Vagina (tissue), 2 donors: ENCODE measurements at regions not wholly inside any gene's neighbourhood (a gene's known extent, or its start where the extent isn't known, plus 50 kb on each side); places are given as distances from the start of the nearest gene placed in this dataset.

ENCODE experiments used
- DNase-seq, 2 donors: peaks; one replicate each; pipeline ENCODE4 v3.0.0-alpha.2; 2017; ENCODE audit errors: extremely low spot score in 2 of 2
- H3K27ac ChIP-seq: fragments of 200-600 bp; sonication (generic); one replicate; pipeline ENCODE4 v1.5.1; 2019
- H3K27me3 ChIP-seq: fragments of 200-600 bp; sonication (generic); one replicate; pipeline ENCODE4 v1.5.1; 2019
- H3K36me3 ChIP-seq, 2 donors: fragments of 200-600 bp; sonication (generic); one replicate each; pipeline ENCODE4 v1.5.1; 2017 to 2019
- H3K4me1 ChIP-seq: fragments of 200-600 bp; sonication (generic); one replicate; pipeline ENCODE4 v1.5.1; 2019
- H3K4me3 ChIP-seq, 2 donors: fragments of 200-600 bp; sonication (generic); 1 replicate in 1 of 2; 2 replicates in 1 of 2; pipeline ENCODE4 v1.5.1; 2016 to 2019
- H3K9me3 ChIP-seq: fragments of 200-600 bp; sonication (generic); one replicate; pipeline ENCODE4 v1.5.1; 2019
- POLR2A ChIP-seq, 2 donors: fragments of 450-650 bp; IDR thresholded peaks; one replicate each; pipeline ENCODE4 v1.6.1; 2017; ENCODE audit warnings: antibody characterized with exemption in 2 of 2, mild to moderate bottlenecking in 2 of 2, moderate library complexity in 2 of 2
- POLR2AphosphoS5 ChIP-seq, 2 donors: sonication (generic); formaldehyde crosslinking; IDR thresholded peaks; one replicate each; pipeline ENCODE4 v1.9.0; 2017; ENCODE audit warnings: antibody characterized with exemption in 2 of 2, mild to moderate bottlenecking in 2 of 2, low read depth in 1 of 2; ENCODE audit not compliant: insufficient read depth in 1 of 2
- intact Hi-C: fragments of 100-400 bp; cut with DNase I; formaldehyde crosslinking; loops from one replicate; pipeline ENCODE4 v1.15.1; 2023
- TF ChIP-seq, protein P1 (sequence below), 3 experiments: fragments of 450-650 bp in 2 of 3; fragments of 200-600 bp in 1 of 3; sonication (generic) in 1 of 3; IDR thresholded peaks; one replicate each; pipeline ENCODE4 v1.5.1; 2017 to 2019; ENCODE audit warnings: antibody characterized with exemption in 3 of 3, mild to moderate bottlenecking in 2 of 3, moderate library complexity in 2 of 3

DNA sequence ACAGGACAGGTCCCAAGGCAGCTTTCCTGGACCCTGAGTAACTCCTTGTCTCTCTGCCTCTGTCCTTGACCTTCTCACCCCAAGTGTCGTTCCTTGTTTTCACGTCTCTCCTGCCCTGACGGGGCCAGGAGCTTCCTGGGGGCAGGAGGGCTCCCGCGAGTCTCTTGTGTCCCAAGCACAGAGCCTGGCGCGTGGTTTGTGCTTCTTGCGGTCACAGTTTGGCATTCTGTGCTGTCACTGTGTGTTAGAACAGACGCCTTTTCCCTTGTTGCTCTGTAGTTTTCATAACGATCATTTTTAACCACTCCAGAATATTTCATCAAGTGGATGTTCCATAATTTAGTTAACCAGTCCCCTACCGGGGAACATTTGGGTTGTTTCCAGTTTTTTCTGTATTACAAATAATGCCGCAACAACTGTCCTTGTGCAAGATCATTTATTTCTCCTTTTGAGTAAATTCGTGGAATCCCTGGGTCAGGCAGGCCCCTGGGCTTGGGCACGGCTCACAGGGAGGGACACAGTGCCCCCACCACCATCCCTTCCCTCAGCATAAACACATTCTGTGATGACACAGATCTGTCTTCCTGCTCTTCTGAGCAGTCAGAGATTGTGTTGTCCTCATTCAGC lies 71.9 kb downstream of the TSPAN17 start:
- TF ChIP-seq POLR2AphosphoS5 (IDR thresholded peaks at IDR 0.05; ENCODE audit: insufficient read depth in 1 of 2, low read depth in 1 of 2) (no peak), POLR2A (IDR thresholded peaks at IDR 0.05) (no peak)
- TF ChIP-seq, protein P1, sequence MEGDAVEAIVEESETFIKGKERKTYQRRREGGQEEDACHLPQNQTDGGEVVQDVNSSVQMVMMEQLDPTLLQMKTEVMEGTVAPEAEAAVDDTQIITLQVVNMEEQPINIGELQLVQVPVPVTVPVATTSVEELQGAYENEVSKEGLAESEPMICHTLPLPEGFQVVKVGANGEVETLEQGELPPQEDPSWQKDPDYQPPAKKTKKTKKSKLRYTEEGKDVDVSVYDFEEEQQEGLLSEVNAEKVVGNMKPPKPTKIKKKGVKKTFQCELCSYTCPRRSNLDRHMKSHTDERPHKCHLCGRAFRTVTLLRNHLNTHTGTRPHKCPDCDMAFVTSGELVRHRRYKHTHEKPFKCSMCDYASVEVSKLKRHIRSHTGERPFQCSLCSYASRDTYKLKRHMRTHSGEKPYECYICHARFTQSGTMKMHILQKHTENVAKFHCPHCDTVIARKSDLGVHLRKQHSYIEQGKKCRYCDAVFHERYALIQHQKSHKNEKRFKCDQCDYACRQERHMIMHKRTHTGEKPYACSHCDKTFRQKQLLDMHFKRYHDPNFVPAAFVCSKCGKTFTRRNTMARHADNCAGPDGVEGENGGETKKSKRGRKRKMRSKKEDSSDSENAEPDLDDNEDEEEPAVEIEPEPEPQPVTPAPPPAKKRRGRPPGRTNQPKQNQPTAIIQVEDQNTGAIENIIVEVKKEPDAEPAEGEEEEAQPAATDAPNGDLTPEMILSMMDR (IDR thresholded peaks at IDR 0.05), result no peak
- Histone ChIP-seq H3K36me3 (no peaks in the 10 kb centered on the region), H3K27ac (no peak overlapping the region), H3K27me3 (no peaks in the 10 kb centered on the region), H3K9me3 (no peaks in the 10 kb centered on the region), H3K4me1 (no peaks in the 10 kb centered on the region), H3K4me3 (no peak overlapping the region)
- DNase-seq, result no peak
- intact Hi-C loops, result no loop called here

DNA sequence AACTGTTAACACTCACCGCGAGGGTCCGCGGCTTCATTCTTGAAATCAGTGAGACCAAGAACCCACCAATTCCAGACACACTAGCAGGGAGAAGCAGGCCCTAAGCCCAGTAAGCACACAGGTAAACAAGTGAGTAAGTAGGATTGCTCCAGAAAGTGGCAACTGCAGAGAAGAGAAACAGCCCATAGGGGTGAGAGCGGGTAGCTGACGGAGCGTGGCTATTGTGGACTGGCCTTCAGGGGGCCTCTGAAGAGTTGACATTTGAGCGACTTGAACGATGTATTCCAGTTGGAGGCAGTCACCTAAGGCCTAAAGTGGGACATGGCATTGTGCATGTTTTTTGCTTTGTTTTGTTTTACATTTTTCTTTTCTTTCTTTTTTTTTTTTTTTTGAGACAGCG lies 74.2 kb downstream of the TSPAN17 start:
- DNase-seq, result no peak
- Histone ChIP-seq H3K4me3 (no peak overlapping the region), H3K4me1 (no peaks in the 10 kb centered on the region), H3K9me3 (no peaks in the 10 kb centered on the region), H3K36me3 (no peaks in the 10 kb centered on the region), H3K27me3 (peaks cover 3% of the 10 kb centered on the region), H3K27ac (no peak overlapping the region)
- TF ChIP-seq, protein P1 (IDR thresholded peaks at IDR 0.05), result no peak
- TF ChIP-seq POLR2AphosphoS5 (IDR thresholded peaks at IDR 0.05; ENCODE audit: insufficient read depth in 1 of 2, low read depth in 1 of 2), result no peak
- TF ChIP-seq POLR2A (IDR thresholded peaks at IDR 0.05), result no peak
- intact Hi-C loops, result no loop called here

- peaks cover 3% of the 10 kb centered on the region for H3K27me3 ChIP-seq
- H3K4me3 ChIP-seq, result no peak overlapping the region
- H3K36me3 ChIP-seq, result no peaks in the 10 kb centered on the region
- intact Hi-C loops, result no loop called here
- DNase-seq, result no peak
- no peak overlapping the region for H3K27ac ChIP-seq
- no peaks in the 10 kb centered on the region for H3K4me1 ChIP-seq
- TF ChIP-seq, protein P1 (IDR thresholded peaks at IDR 0.05), result no peak
- TF ChIP-seq POLR2A (IDR thresholded peaks at IDR 0.05) (no peak), POLR2AphosphoS5 (IDR thresholded peaks at IDR 0.05; ENCODE audit: insufficient read depth in 1 of 2, low read depth in 1 of 2) (no peak)
- H3K9me3 ChIP-seq, result no peaks in the 10 kb centered on the region
Observed at GRCh38 chr5:176722757-176723156, 75.5 kb downstream of the TSPAN17 start.

GRCh38 chr5:176723440-176723839 lies 76.2 kb downstream of the TSPAN17 start:
- intact Hi-C loops, result no loop called here
- TF ChIP-seq POLR2AphosphoS5 (IDR thresholded peaks at IDR 0.05; ENCODE audit: insufficient read depth in 1 of 2, low read depth in 1 of 2) (no peak), POLR2A (IDR thresholded peaks at IDR 0.05) (no peak)
- TF ChIP-seq, protein P1 (IDR thresholded peaks at IDR 0.05), result no peak
- Histone ChIP-seq H3K4me1 (no peaks in the 10 kb centered on the region), H3K9me3 (no peaks in the 10 kb centered on the region), H3K4me3 (no peak overlapping the region), H3K27me3 (peaks cover 3% of the 10 kb centered on the region), H3K36me3 (no peaks in the 10 kb centered on the region), H3K27ac (no peak overlapping the region)
- no peak for DNase-seq

DNA sequence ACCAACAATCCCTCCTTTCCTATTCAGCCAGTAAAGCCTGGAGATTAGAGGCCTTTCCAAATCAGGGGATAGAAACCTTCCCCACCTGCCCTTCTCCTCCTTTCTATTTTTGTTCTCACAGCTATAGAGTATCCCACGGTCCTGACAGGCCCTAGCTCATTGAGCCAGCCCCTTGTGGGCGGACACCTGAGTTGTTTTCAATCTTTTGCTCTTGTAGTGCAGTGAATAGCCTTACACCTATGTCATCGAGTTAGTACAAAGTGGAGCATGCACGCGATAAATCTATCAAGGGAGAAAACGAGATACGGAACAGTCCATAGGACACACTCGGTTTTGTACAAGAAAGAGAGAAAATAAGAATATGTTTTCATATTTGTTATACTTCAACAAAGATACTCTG lies 77.2 kb downstream of the TSPAN17 start:
- H3K4me3 ChIP-seq, result no peak overlapping the region
- TF ChIP-seq POLR2AphosphoS5 (IDR thresholded peaks at IDR 0.05; ENCODE audit: insufficient read depth in 1 of 2, low read depth in 1 of 2) (no peak), POLR2A (IDR thresholded peaks at IDR 0.05) (no peak)
- TF ChIP-seq, protein P1 (IDR thresholded peaks at IDR 0.05), result no peak
- peaks cover 3% of the 10 kb centered on the region for H3K27me3 ChIP-seq
- no peaks in the 10 kb centered on the region for H3K4me1 ChIP-seq
- DNase-seq, result no peak
- no peaks in the 10 kb centered on the region for H3K9me3 ChIP-seq
- no peak overlapping the region for H3K27ac ChIP-seq
- intact Hi-C loops, result no loop called here
- H3K36me3 ChIP-seq, result no peaks in the 10 kb centered on the region
